IMR-90 (cell line): ENCODE measurements at regions not wholly inside any gene's neighbourhood (a gene's known extent, or its start where the extent isn't known, plus 50 kb on each side); places are given as distances from the start of the nearest gene placed in this dataset.
"Not testable (repeated sequence)": the region's sequence is repeated elsewhere in the genome, so short reads cannot be mapped to it uniquely, and the experiment has no call there.

Experiments
- ATAC-seq: fragments of 200-7000 bp; cut with Tn5 transposase; 2 replicates; pipeline ENCODE4 v1.9.1; 2020; ENCODE audit warnings: low read depth, mild to moderate bottlenecking, moderate library complexity
- BruUV-seq: library from RNA; stranded (reverse); fragments of 400-500 nt; replicated peaks from 2 replicates; lab custom pipeline; 2021; lab: Mats Ljungman, UMichigan
- CTCF ChIA-PET: fragments of 300-600 bp; formaldehyde crosslinking; extraction: SDS; loops from one replicate; lab custom pipeline; 2021; ENCODE audit warnings: antibody characterized with exemption; lab: Yijun Ruan, JAX
- POLR2A ChIA-PET: fragments of 300-600 bp; sonication (Branson Sonifier 250); formaldehyde crosslinking; loops from one replicate; lab custom pipeline; 2022; ENCODE audit warnings: antibody characterized with exemption; ENCODE audit not compliant: unreplicated experiment; lab: Charles Lee
- DNase-seq: peaks from one replicate; pipeline ENCODE4 v3.0.0; 2013
- H2AFZ ChIP-seq: replicated peaks from 2 replicates; pipeline ENCODE3; 2013; ENCODE audit warnings: low read length, mild to moderate bottlenecking; ENCODE audit not compliant: poor library complexity
- H2AK5ac ChIP-seq: 2 replicates; pipeline ENCODE4 v1.6.1; 2013; ENCODE audit warnings: low read depth, low read length, inconsistent platforms
- H2AK9ac ChIP-seq: replicated peaks from 2 replicates; pipeline ENCODE3; 2013; ENCODE audit warnings: mild to moderate bottlenecking, low read depth, low read length, moderate library complexity; ENCODE audit not compliant: poor library complexity
- H2BK120ac ChIP-seq: 2 replicates; pipeline ENCODE4 v1.6.1; 2013; ENCODE audit warnings: low read depth, low read length, inconsistent platforms
- H2BK15ac ChIP-seq: 3 replicates; pipeline ENCODE4 v1.6.1; 2013; ENCODE audit warnings: low read depth, low read length, inconsistent platforms
- H2BK20ac ChIP-seq: 2 replicates; pipeline ENCODE4 v1.6.1; 2013; ENCODE audit warnings: low read depth, mild to moderate bottlenecking, inconsistent platforms, low read length, moderate library complexity
- H2BK5ac ChIP-seq: 2 replicates; pipeline ENCODE4 v1.6.1; 2013; ENCODE audit warnings: mild to moderate bottlenecking, low read depth, low read length, inconsistent platforms; ENCODE audit not compliant: poor library complexity, severe bottlenecking
- H3K14ac ChIP-seq: replicated peaks from 2 replicates; pipeline ENCODE4 v1.6.1; 2013; ENCODE audit warnings: low read depth, low read length, inconsistent platforms
- H3K18ac ChIP-seq: 2 replicates; pipeline ENCODE4 v1.6.1; 2013; ENCODE audit warnings: low read depth, low read length, control low read depth
- H3K23ac ChIP-seq: 2 replicates; pipeline ENCODE4 v1.6.1; 2013; ENCODE audit warnings: low read depth, low read length, inconsistent platforms
- H3K27ac ChIP-seq: 2 replicates; pipeline ENCODE4 v1.5.1; 2013; ENCODE audit warnings: mild to moderate bottlenecking, control low read depth, low read length; ENCODE audit not compliant: insufficient read depth
- H3K27me3 ChIP-seq: 2 replicates; pipeline ENCODE4 v1.6.1; 2013; ENCODE audit warnings: low read length; ENCODE audit not compliant: control insufficient read depth, insufficient read depth
- H3K36me3 ChIP-seq: 2 replicates; pipeline ENCODE4 v1.6.1; 2013; ENCODE audit warnings: low read length, mixed read lengths; ENCODE audit not compliant: control insufficient read depth, insufficient read depth
- H3K4ac ChIP-seq: 2 replicates; pipeline ENCODE4 v1.6.1; 2013; ENCODE audit warnings: low read depth, low read length, inconsistent platforms
- H3K4me1 ChIP-seq: 2 replicates; pipeline ENCODE4 v1.6.1; 2013; ENCODE audit warnings: low read length, mixed read lengths; ENCODE audit not compliant: control insufficient read depth, insufficient read depth
- H3K4me2 ChIP-seq: 2 replicates; pipeline ENCODE4 v1.6.1; 2013; ENCODE audit warnings: low read depth, mild to moderate bottlenecking, control low read depth, low read length, moderate library complexity
- H3K4me3 ChIP-seq: 2 replicates; pipeline ENCODE4 v1.5.1; 2013; ENCODE audit warnings: low read depth, mild to moderate bottlenecking, control low read depth, low read length, moderate library complexity; ENCODE audit not compliant: insufficient read depth
- H3K56ac ChIP-seq: 2 replicates; pipeline ENCODE4 v1.6.1; 2013; ENCODE audit warnings: low read length, inconsistent platforms; ENCODE audit not compliant: insufficient read depth; ENCODE audit errors: extremely low read depth
- H3K79me1 ChIP-seq, 2 experiments: 2 replicates each; pipeline ENCODE4 v1.6.1; 2013; ENCODE audit warnings: low read length in 2 of 2, inconsistent platforms in 1 of 2, low read depth in 1 of 2
- H3K9ac ChIP-seq: 2 replicates; pipeline ENCODE4 v1.6.1; 2013; ENCODE audit warnings: low read depth, low read length, control low read depth
- H3K9me1 ChIP-seq: 2 replicates; pipeline ENCODE4 v1.6.1; 2013; ENCODE audit warnings: low read length, inconsistent platforms; ENCODE audit not compliant: insufficient read depth
- H3K9me3 ChIP-seq: 2 replicates; pipeline ENCODE4 v1.6.1; 2013; ENCODE audit warnings: low read length; ENCODE audit not compliant: control insufficient read depth, insufficient read depth
- H4K20me1 ChIP-seq: 2 replicates; pipeline ENCODE4 v1.6.1; 2013; ENCODE audit warnings: low read length, inconsistent platforms; ENCODE audit not compliant: insufficient read depth
- H4K5ac ChIP-seq: 2 replicates; pipeline ENCODE4 v1.6.1; 2013; ENCODE audit warnings: mild to moderate bottlenecking, low read depth, low read length, control low read depth
- H4K8ac ChIP-seq, 2 experiments: 2 replicates each; pipeline ENCODE4 v1.6.1; 2013; ENCODE audit warnings: low read depth in 2 of 2, low read length in 2 of 2, control low read depth in 1 of 2, inconsistent platforms in 1 of 2
- H4K91ac ChIP-seq: 2 replicates; pipeline ENCODE4 v1.6.1; 2013; ENCODE audit warnings: low read depth, low read length, inconsistent platforms; ENCODE audit not compliant: insufficient read depth
- WGBS, 2 experiments: methylation state at CpG; one replicate each; pipeline versions ENCODE4 v1.1.5 to v1.1.7; 2013; ENCODE audit warnings: missing lambda C conversion rate in 2 of 2; ENCODE audit not compliant: insufficient read length in 1 of 2; ENCODE audit errors: extremely low coverage in 2 of 2; 5-methylcytosine and 5-hydroxymethylcytosine counted together
- dilution Hi-C: fragments of 300-500 bp; cut with HindIII; formaldehyde crosslinking; loops from one replicate; pipeline ENCODE4 v1.14.3; 2018; ENCODE audit warnings: low sequenced_read_pairs; ENCODE audit not compliant: unreplicated experiment
- in situ Hi-C: fragments of 300-500 bp; cut with MboI; formaldehyde crosslinking; loops from 3 replicates; pipeline ENCODE4 v1.14.3; 2019; ENCODE audit warnings: low sequenced_read_pairs, inconsistent platforms, mixed read lengths
- intact Hi-C: fragments of 100-400 bp; cut with micrococcal nuclease; formaldehyde crosslinking; loops from 2 replicates; pipeline ENCODE4 v1.10.0; 2022

DNA sequence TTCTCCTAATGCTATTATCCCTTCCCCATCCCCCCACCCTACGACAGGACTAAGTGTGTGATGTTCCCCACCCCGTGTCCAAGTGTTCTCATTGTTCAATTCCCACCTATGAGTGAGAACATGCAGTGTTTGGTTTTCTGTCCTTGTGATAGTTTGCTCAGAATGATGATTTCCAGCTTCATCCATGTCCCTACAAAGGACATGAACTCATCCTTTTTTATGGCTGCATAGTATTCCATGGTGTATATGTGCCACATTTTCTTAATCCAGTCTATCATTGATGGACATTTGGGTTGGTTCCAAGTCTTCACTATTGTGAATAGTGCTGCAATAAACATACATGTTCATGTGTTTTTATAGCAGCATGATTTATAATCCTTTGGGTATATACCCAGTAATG is 183.4 kb downstream of the MSN start:
- H3K18ac ChIP-seq, H3K79me1 ChIP-seq, POLR2A ChIA-PET, H3K27ac ChIP-seq, H2BK15ac ChIP-seq, H3K4ac ChIP-seq, H4K20me1 ChIP-seq, H4K5ac ChIP-seq, BruUV-seq, CTCF ChIA-PET, H3K23ac ChIP-seq, dilution Hi-C loops, H3K9me3 ChIP-seq, intact Hi-C loops, H3K36me3 ChIP-seq, H3K27me3 ChIP-seq, H2BK5ac ChIP-seq, H4K91ac ChIP-seq, DNase-seq, H2AK5ac ChIP-seq, H2AK9ac ChIP-seq, H2BK120ac ChIP-seq, H3K14ac ChIP-seq, H3K4me3 ChIP-seq, H3K4me2 ChIP-seq, H3K9me1 ChIP-seq, H2AFZ ChIP-seq, H3K9ac ChIP-seq, H2BK20ac ChIP-seq, ATAC-seq, H4K8ac ChIP-seq, in situ Hi-C loops, H3K4me1 ChIP-seq, H3K56ac ChIP-seq: not testable (repeated sequence)
- WGBS, 2 experiments: no CpG with 5 or more reads among the region's 2 CpGs
